GM18870 (cell line): ENCODE measurements at regions not wholly inside any gene's neighbourhood (a gene's known extent, or its start where the extent isn't known, plus 50 kb on each side); places are given as distances from the start of the nearest gene placed in this dataset.
"Not testable (repeated sequence)": the region's sequence is repeated elsewhere in the genome, so short reads cannot be mapped to it uniquely, and the experiment has no call there.

Source experiments
- ATAC-seq: cut with Tn5 transposase; IDR thresholded peaks from one replicate; pipeline ENCODE4 v1.9.1; 2021; ENCODE audit warnings: moderate library complexity; ENCODE audit not compliant: unreplicated experiment

GRCh38 chr10:29698773-29699490 is 64.2 kb upstream of the SVIL start:
- ATAC-seq = no peak

DNA sequence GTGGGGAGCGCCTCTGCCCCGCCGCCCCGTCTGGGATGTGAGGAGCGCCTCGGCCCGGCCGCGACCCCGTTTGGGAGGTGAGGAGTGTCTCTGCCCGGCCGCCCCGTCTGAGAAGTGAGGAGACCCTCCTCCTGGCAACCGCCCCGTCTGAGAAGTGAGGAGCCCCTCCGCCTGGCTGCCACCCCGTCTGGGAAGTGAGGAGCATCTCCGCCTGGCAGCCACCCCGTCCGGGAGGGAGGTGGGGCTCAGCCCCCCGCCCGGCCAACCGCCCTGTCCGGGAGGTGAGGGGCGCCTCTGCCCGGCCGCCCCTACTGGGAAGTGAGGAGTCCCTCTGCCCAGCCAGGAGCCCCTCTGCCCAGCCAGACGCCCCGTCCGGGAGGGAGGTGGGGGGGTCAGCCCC is 61.8 kb upstream of the SVIL start:
- not testable (repeated sequence) for ATAC-seq

DNA sequence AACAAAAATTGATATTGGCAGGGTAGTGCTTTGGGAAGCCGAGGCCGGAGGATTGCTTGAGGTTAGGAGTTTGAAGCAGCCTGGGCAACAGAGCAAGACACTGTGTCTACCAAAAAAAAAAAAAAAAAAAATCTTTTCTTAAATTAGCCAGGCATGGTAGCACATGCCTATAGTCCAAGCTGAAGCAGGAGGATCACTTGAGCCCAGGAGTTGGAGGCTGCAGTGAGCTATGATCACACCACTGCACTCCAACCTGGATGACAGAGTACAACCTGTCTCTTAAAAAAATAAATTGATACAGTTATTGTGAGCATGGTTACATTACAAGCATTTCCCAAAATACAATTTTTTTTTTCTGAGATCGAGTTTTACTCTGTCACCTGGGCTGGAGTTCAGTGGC is 59.4 kb upstream of the SVIL start:
- ATAC-seq = no peak

- no peak for ATAC-seq
Measured at GRCh38 chr10:29692121-29692539, 57.4 kb upstream of the SVIL start.

- no peak for ATAC-seq
Measured at GRCh38 chr10:29691564-29692072, 56.8 kb upstream of the SVIL start.

DNA sequence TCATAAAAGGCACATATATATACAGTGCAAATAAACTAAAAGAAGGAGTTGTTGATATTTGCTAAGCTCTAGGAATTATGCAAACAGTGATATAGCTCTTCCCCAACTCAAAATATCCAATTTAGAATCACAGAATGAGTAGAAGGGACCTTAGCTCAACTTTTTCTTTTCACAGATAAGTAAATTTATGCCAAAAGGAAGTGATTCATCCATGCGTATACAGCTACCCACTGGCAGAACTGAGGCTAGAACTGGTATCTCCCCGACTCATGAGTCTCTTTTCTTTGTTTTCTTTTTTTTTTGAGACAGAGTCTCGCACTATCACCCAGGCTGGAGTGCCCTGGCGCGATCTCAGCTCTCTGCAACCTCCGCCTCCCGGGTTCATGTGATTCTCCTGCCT is 54.2 kb upstream of the SVIL start:
- no peak for ATAC-seq

DNA sequence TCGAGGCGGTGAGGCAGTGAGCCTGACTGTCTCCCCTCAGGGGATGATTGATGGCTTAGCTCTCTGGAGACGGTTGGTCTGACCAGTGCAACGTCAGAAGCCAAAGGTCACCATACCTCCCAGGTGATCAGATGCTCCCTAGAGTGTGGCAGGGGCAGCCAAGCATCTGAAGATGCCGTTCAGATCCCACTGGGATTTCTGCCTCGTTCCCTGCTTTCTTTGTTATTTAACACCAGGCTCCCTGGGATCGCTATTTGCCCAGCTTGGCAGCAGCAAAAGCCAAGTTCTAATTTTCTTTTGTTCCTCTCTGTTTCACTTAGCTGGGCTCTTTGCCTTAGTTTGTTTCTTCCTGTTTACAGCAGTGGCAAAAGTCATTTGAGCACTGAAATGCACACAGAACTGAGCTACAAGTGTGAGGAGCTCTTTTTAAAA is 53.5 kb upstream of the SVIL start:
- ATAC-seq = no peak

DNA sequence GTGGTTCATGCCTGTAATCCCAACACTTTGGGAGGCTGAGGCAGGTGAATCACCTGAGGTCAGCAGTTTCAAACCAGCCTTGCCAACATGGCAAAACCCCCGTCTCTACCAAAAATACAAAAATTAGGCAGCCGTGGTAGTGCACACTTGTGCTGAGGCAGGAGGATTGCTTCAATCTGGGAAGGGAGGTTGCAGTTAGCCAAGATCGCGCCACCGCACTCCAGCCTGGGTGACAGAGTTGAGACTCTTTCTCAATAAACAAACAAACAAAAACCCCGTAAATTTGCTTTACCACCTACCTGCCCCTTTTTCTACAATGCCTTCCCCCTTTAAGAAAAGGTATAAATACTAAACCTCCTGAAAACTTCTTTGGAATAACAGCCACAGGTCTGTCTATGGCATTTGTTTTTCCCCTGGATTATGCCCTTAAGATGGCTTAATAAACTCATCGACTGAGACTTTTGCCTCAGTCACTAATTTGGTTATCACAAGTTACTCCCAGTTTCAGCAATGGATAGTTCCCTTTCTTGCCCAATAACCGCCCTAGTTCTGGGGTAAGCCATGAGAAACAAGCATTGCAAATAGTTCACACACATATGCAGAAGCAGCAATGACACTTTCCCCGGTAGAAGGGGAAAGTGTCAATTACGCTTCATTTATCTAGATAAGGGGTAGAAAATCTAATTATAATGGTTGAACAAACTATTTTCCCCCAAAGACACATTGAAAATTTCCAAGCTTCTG is 52.8 kb upstream of the SVIL start:
- no peak for ATAC-seq

GRCh38 chr10:29685506-29685905 is 50.7 kb upstream of the SVIL start:
- no peak for ATAC-seq
